ENCODE measurements at regions not wholly inside any gene's neighbourhood (a gene's known extent, or its start where the extent isn't known, plus 50 kb on each side); places are given as distances from the start of the nearest gene placed in this dataset.

DNA sequence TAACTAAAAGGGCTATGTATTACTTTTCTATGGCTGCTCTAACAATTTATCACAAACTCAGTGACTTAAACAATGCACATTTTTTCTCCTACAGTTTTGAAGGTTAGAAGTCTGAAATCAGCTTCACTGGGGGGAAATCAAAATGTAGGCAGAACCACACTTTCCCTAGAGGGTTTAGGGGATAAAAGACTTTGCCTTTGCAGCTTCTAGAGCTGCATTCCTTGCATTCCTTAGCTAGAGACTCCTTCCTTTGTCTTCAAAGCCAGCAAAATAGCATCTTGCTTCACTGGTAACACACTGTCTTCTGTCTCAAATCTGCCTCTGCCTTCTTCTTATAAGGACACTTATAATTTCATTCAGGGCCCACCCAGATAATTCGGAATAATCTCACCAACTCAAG lies 152.4 kb upstream of the SPIN4 start:
- TF ChIP-seq CTCF (IDR thresholded peaks at IDR 0.05), result no peak
- no peak for TF ChIP-seq POLR2A (IDR thresholded peaks at IDR 0.05)
